SK-N-SH (cell line): ENCODE measurements at regions not wholly inside any gene's neighbourhood (a gene's known extent, or its start where the extent isn't known, plus 50 kb on each side); places are given as distances from the start of the nearest gene placed in this dataset.

Experiments used
- CTCF ChIA-PET: fragments of 300-600, 350-600 bp; formaldehyde crosslinking; extraction: SDS; loops from one replicate; lab custom pipeline; 2021; lab: Yijun Ruan, JAX
- POLR2A ChIA-PET: fragments of 350-600 bp; sonication (Branson Sonifier 250); formaldehyde crosslinking; extraction: SDS; loops from one replicate; lab custom pipeline; 2020; ENCODE audit warnings: antibody characterized with exemption, inconsistent platforms; lab: Yijun Ruan, JAX
- DNase-seq: peaks from one replicate; pipeline ENCODE4 v3.0.0; 2012
- H2AFZ ChIP-seq: fragments of 200-600 bp; sonication (generic); 2 replicates; pipeline ENCODE4 v1.8.1; 2016; ENCODE audit warnings: antibody characterized with exemption, mild to moderate bottlenecking, low read depth
- H3F3A ChIP-seq: fragments of 200-600 bp; sonication (generic); replicated peaks from 2 replicates; pipeline ENCODE3; 2016; ENCODE audit warnings: antibody characterized with exemption, mild to moderate bottlenecking; ENCODE audit not compliant: insufficient read depth
- H3K27ac ChIP-seq, 2 experiments: fragments of 200-500 bp in 1 of 2; fragments of 200-600 bp in 1 of 2; sonication (Bioruptor generic) in 1 of 2; sonication (generic), shearing (Covaris generic) in 1 of 2; 2 replicates each; pipeline versions ENCODE4 v1.5.1 to v1.6.1; 2014 to 2016; ENCODE audit warnings: low read depth in 2 of 2, inconsistent platforms in 1 of 2, low read length in 1 of 2, mild to moderate bottlenecking in 1 of 2, mixed read lengths in 1 of 2
- H3K27me3 ChIP-seq: fragments of 200-600 bp; sonication (generic), shearing (Covaris generic); 2 replicates; pipeline ENCODE4 v1.6.1; 2016; ENCODE audit warnings: mixed run types; ENCODE audit not compliant: insufficient read depth
- H3K36me3 ChIP-seq, 2 experiments: fragments of 200-500 bp in 1 of 2; fragments of 200-600 bp in 1 of 2; sonication (Bioruptor generic) in 1 of 2; sonication (generic) in 1 of 2; replicated peaks in 1 of 2; 2 replicates each; pipeline versions ENCODE3 to v1.5.1; 2014 to 2016; ENCODE audit warnings: low read length in 1 of 2, mild to moderate bottlenecking in 1 of 2; ENCODE audit not compliant: insufficient read depth in 2 of 2, control insufficient read depth in 1 of 2
- H3K4me1 ChIP-seq, 2 experiments: fragments of 200-500 bp in 1 of 2; fragments of 200-600 bp in 1 of 2; sonication (Bioruptor generic) in 1 of 2; sonication (generic), shearing (Covaris generic) in 1 of 2; 2 replicates each; pipeline versions ENCODE4 v1.5.1 to v1.6.1; 2014 to 2016; ENCODE audit warnings: low read depth in 1 of 2, low read length in 1 of 2, mixed run types in 1 of 2; ENCODE audit not compliant: insufficient read depth in 2 of 2, control insufficient read depth in 1 of 2
- H3K4me2 ChIP-seq: fragments of 200-600 bp; sonication (generic), shearing (Covaris generic); 2 replicates; pipeline ENCODE4 v1.6.1; 2017; ENCODE audit warnings: mixed run types
- H3K4me3 ChIP-seq, 2 experiments: fragments of 200-500 bp in 1 of 2; fragments of 200-600 bp in 1 of 2; sonication (Bioruptor generic) in 1 of 2; sonication (generic), shearing (Covaris generic) in 1 of 2; 2 replicates each; pipeline versions ENCODE4 v1.5.1 to v1.8.1; 2014 to 2016; ENCODE audit warnings: low read depth in 2 of 2, inconsistent platforms in 1 of 2, low read length in 1 of 2, mild to moderate bottlenecking in 1 of 2, mixed read lengths in 1 of 2, moderate library complexity in 1 of 2
- H3K79me2 ChIP-seq: fragments of 200-600 bp; sonication (generic); 2 replicates; pipeline ENCODE4 v1.8.1; 2017; ENCODE audit warnings: mild to moderate bottlenecking; ENCODE audit not compliant: insufficient read depth
- H3K9ac ChIP-seq: fragments of 200-600 bp; sonication (generic); 2 replicates; pipeline ENCODE4 v1.6.1; 2017; ENCODE audit warnings: mixed run types
- H3K9me2 ChIP-seq: fragments of 200-600 bp; sonication (generic); 2 replicates; pipeline ENCODE4 v1.6.1; 2017; ENCODE audit warnings: mixed run types
- H3K9me3 ChIP-seq: fragments of 200-600 bp; sonication (generic); 2 replicates; pipeline ENCODE4 v1.6.1; 2017; ENCODE audit warnings: mixed run types, mild to moderate bottlenecking, moderate library complexity
- H4K20me1 ChIP-seq: fragments of 200-600 bp; sonication (generic); 2 replicates; pipeline ENCODE4 v1.6.1; 2017; ENCODE audit warnings: mild to moderate bottlenecking, mixed run types; ENCODE audit not compliant: insufficient read depth
- CHD2 ChIP-seq: fragments of 150-350 bp; IDR thresholded peaks from 2 replicates; pipeline ENCODE4 v1.6.1; 2018; ENCODE audit warnings: low read length; ENCODE audit not compliant: partially characterized antibody
- CTCF ChIP-seq: fragments of 200-600 bp; sonication (generic); IDR thresholded peaks from 2 replicates; pipeline ENCODE4 v1.6.1; 2017; ENCODE audit warnings: antibody characterized with exemption, mild to moderate bottlenecking, moderate library complexity
- ELF1 ChIP-seq: IDR thresholded peaks from 2 replicates; pipeline ENCODE4 v1.4.0; 2012
- GATA2 ChIP-seq: sonication (generic); formaldehyde crosslinking; IDR thresholded peaks from 2 replicates; pipeline ENCODE4 v1.5.0; 2020; ENCODE audit warnings: mild to moderate bottlenecking, missing genetic modification reagents
- JUND ChIP-seq: IDR thresholded peaks from 2 replicates; pipeline ENCODE4 v1.4.0; 2012
- MXI1 ChIP-seq: IDR thresholded peaks from 2 replicates; pipeline ENCODE4 v1.6.1; 2012; ENCODE audit warnings: mild to moderate bottlenecking, low read depth, low read length, improper control_type of control experiment
- NFIC ChIP-seq: IDR thresholded peaks from 2 replicates; pipeline ENCODE4 v1.4.0; 2012; ENCODE audit warnings: borderline replicate concordance
- NRF1 ChIP-seq: IDR thresholded peaks from 2 replicates; pipeline ENCODE4 v1.6.1; 2012; ENCODE audit warnings: low read depth, mild to moderate bottlenecking, low read length
- RFX5 ChIP-seq: IDR thresholded peaks from 2 replicates; pipeline ENCODE4 v1.6.1; 2012; ENCODE audit warnings: mild to moderate bottlenecking, improper control_type of control experiment, low read length
- SIN3A ChIP-seq: IDR thresholded peaks from 2 replicates; pipeline ENCODE4 v1.6.1; 2012; ENCODE audit warnings: low read depth, mild to moderate bottlenecking, low read length, moderate library complexity, borderline replicate concordance
- TAF1 ChIP-seq: IDR thresholded peaks from 2 replicates; pipeline ENCODE4 v1.6.1; 2012; ENCODE audit warnings: low read depth, mild to moderate bottlenecking, low read length, moderate library complexity, borderline replicate concordance
- TCF12 ChIP-seq: IDR thresholded peaks from 2 replicates; pipeline ENCODE4 v1.4.0; 2012
- WGBS: methylation state at CpG from one replicate; pipeline ENCODE4 v1.1.6; 2017; ENCODE audit warnings: low lambda C conversion rate; 5-methylcytosine and 5-hydroxymethylcytosine counted together
- TF ChIP-seq, protein P1 (sequence below): IDR thresholded peaks from 2 replicates; pipeline ENCODE4 v1.4.0; 2012; ENCODE audit warnings: low read depth, borderline replicate concordance
- TF ChIP-seq, protein P2 (sequence below): IDR thresholded peaks from 2 replicates; pipeline ENCODE4 v1.4.0; 2012; ENCODE audit warnings: low read depth
- TF ChIP-seq, protein P3 (sequence below): fragments of 150-350 bp; IDR thresholded peaks from 2 replicates; pipeline ENCODE4 v1.6.1; 2016; ENCODE audit warnings: mild to moderate bottlenecking, low read depth, low read length

DNA sequence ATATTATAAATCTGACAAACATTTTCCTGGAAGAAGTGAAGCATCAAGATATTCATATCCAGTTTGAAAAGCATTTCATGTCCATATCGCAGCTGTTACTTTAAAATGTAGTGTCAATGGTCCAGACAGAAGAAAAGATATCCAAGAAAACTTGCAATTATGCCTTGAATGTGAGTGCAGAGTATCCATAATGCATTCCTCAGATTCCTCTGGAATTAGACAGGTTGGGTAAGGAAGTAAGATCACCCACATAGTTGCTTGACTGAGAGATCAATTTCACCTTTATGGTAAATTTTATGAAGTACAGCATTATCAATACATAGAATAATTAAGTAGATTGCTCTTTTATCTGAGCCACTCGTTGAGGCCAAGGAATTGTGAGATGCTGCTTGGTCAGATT is 327.0 kb upstream of the SLITRK5 start:
- no peak overlapping the region for H3K4me2 ChIP-seq

More for the DNA sequence above, 327.0 kb upstream of the SLITRK5 start:
- POLR2A ChIA-PET, result interaction anchor here (0.7 kb wide), 1 partner anchor 8 kb away, joined by 3 read pairs; no protein-coding TSS in a partner anchor
- DNase-seq, result no peak
- no peaks in the 10 kb centered on the region for H3K27me3 ChIP-seq
- WGBS, result 2% methylated on average over 2 of the region's 2 CpGs
- H3K4me1 ChIP-seq, result no peaks in the 10 kb centered on the region
- H3K9me2 ChIP-seq, result no peaks in the 10 kb centered on the region
- H3K36me3 ChIP-seq, result no peaks in the 10 kb centered on the region
- H3K79me2 ChIP-seq, result no peaks in the 10 kb centered on the region
- CTCF ChIA-PET, result no interaction called here
- no peaks in the 10 kb centered on the region for H3K9me3 ChIP-seq
- H3F3A ChIP-seq, result no peaks in the 10 kb centered on the region
- no peaks in the 10 kb centered on the region for H4K20me1 ChIP-seq
- H2AFZ ChIP-seq, result no peak overlapping the region
- no peak overlapping the region for H3K9ac ChIP-seq
- no peak overlapping the region for H3K27ac ChIP-seq
- no peak overlapping the region for H3K4me3 ChIP-seq
- TF ChIP-seq, protein P1, sequence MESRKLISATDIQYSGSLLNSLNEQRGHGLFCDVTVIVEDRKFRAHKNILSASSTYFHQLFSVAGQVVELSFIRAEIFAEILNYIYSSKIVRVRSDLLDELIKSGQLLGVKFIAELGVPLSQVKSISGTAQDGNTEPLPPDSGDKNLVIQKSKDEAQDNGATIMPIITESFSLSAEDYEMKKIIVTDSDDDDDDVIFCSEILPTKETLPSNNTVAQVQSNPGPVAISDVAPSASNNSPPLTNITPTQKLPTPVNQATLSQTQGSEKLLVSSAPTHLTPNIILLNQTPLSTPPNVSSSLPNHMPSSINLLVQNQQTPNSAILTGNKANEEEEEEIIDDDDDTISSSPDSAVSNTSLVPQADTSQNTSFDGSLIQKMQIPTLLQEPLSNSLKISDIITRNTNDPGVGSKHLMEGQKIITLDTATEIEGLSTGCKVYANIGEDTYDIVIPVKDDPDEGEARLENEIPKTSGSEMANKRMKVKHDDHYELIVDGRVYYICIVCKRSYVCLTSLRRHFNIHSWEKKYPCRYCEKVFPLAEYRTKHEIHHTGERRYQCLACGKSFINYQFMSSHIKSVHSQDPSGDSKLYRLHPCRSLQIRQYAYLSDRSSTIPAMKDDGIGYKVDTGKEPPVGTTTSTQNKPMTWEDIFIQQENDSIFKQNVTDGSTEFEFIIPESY, result no peak
- TF ChIP-seq CHD2 (no peak), NFIC (no peak), TAF1 (no peak), TCF12 (no peak), NRF1 (no peak), SIN3A (no peak), RFX5 (no peak), CTCF (no peak), MXI1 (no peak), ELF1 (no peak), JUND (no peak), GATA2 (CRISPR knock-in tag) (no peak)
- TF ChIP-seq, protein P2, sequence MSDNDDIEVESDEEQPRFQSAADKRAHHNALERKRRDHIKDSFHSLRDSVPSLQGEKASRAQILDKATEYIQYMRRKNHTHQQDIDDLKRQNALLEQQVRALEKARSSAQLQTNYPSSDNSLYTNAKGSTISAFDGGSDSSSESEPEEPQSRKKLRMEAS, result no peak
- TF ChIP-seq, protein P3, sequence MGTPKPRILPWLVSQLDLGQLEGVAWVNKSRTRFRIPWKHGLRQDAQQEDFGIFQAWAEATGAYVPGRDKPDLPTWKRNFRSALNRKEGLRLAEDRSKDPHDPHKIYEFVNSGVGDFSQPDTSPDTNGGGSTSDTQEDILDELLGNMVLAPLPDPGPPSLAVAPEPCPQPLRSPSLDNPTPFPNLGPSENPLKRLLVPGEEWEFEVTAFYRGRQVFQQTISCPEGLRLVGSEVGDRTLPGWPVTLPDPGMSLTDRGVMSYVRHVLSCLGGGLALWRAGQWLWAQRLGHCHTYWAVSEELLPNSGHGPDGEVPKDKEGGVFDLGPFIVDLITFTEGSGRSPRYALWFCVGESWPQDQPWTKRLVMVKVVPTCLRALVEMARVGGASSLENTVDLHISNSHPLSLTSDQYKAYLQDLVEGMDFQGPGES, result no peak
